ENCODE measurements at regions not wholly inside any gene's neighbourhood (a gene's known extent, or its start where the extent isn't known, plus 50 kb on each side); places are given as distances from the start of the nearest gene placed in this dataset.

DNA sequence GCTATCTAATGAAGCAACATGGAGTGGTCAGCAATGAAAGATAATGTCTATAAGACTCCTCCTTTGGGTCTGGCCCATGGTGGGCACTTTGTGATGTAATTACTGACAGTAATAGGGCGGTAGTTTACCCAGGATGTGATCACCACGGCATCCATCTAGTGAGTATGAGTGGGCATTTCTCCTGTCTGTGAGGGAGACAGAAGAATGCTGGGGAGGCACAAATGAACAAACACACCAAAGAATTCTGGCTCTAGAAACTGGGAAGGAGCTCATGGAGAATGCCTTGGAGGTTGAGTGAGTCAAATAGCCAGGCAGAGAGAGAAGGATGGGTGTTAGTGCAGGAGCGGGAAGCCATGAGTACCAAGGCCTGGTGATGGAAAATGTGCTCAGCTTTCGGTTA lies 217.5 kb downstream of the WNT5A start:
- TF ChIP-seq, protein P1, sequence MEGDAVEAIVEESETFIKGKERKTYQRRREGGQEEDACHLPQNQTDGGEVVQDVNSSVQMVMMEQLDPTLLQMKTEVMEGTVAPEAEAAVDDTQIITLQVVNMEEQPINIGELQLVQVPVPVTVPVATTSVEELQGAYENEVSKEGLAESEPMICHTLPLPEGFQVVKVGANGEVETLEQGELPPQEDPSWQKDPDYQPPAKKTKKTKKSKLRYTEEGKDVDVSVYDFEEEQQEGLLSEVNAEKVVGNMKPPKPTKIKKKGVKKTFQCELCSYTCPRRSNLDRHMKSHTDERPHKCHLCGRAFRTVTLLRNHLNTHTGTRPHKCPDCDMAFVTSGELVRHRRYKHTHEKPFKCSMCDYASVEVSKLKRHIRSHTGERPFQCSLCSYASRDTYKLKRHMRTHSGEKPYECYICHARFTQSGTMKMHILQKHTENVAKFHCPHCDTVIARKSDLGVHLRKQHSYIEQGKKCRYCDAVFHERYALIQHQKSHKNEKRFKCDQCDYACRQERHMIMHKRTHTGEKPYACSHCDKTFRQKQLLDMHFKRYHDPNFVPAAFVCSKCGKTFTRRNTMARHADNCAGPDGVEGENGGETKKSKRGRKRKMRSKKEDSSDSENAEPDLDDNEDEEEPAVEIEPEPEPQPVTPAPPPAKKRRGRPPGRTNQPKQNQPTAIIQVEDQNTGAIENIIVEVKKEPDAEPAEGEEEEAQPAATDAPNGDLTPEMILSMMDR (IDR thresholded peaks at IDR 0.05), result no peak
- TF ChIP-seq POLR2A (IDR thresholded peaks at IDR 0.05), result no peak
